ENCODE measurements at regions not wholly inside any gene's neighbourhood (a gene's known extent, or its start where the extent isn't known, plus 50 kb on each side); places are given as distances from the start of the nearest gene placed in this dataset.

DNA sequence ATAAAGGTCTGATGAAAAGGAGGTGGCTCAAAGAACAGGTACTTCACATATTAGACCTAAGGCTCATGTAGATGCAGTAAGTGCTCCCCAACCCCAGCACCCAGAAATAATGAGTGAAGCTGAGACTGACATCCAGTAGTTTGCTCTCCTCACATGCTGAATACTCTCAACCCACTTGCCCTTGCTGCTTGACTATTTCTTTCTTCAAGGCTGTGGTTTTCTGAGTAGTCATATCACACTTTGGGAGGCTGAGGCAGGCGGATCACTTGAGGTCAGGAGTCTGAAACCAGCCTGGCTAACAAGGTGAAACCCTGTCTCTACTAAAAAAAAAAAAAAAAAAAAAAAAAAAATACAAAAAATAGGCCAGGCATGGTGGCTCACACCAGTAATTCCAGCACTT, 51.5 kb upstream of the PRPS1 start:
- H3K36me3 ChIP-seq (ENCODE audit: control insufficient read depth in 2 of 2, insufficient read depth in 2 of 2, low read length in 1 of 2), result no peaks in the 10 kb centered on the region
- WGBS, result 88% methylated on average over 1 of the region's 1 CpG
- no peaks in the 10 kb centered on the region for H3K4me1 ChIP-seq (ENCODE audit: control insufficient read depth in 2 of 2, insufficient read depth in 2 of 2, low read length in 2 of 2)
- DNase-seq (ENCODE audit: low read depth in 6 of 9, low spot score in 9 of 9), result no peak
- H3K9me3 ChIP-seq (ENCODE audit: control insufficient read depth in 2 of 2, insufficient read depth in 1 of 2, low read length in 1 of 2), result no peaks in the 10 kb centered on the region
- no peak overlapping the region for H3K27ac ChIP-seq (ENCODE audit: low read depth in 1 of 2, low read length in 1 of 2)
- H3K27me3 ChIP-seq (ENCODE audit: control insufficient read depth in 2 of 2, insufficient read depth in 1 of 2, low read length in 1 of 2), result no peaks in the 10 kb centered on the region
- no peak overlapping the region for H3K4me3 ChIP-seq (ENCODE audit: low read length in 2 of 2)

DNA sequence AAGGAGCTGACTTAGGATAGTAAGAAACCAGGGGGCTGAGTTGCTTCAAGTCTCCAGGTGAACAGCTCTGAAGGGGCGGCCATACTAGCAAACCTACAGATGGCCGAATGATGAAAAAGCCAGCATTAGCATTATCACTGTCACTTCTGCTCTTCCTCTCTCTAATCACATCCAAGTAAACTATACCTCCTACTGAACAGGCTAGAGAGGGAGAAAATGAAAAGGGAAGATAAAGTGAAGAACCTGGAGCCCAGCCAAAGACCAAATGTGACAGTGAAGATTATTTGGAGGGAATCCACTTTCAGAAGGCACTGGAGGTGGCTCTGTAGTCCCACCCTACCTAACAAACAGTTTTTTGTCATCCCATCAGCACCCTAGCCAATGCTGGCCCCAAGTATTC, 50.4 kb upstream of the PRPS1 start:
- no peaks in the 10 kb centered on the region for H3K4me1 ChIP-seq (ENCODE audit: control insufficient read depth in 2 of 2, insufficient read depth in 2 of 2, low read length in 2 of 2)
- 100% methylated on average over 2 of the region's 2 CpGs for WGBS
- no peak for DNase-seq (ENCODE audit: low read depth in 6 of 9, low spot score in 9 of 9)

More for the DNA sequence above, 50.4 kb upstream of the PRPS1 start:
- Histone ChIP-seq H3K4me3 (ENCODE audit: low read length in 2 of 2) (no peak overlapping the region), H3K27me3 (ENCODE audit: control insufficient read depth in 2 of 2, insufficient read depth in 1 of 2, low read length in 1 of 2) (no peaks in the 10 kb centered on the region), H3K36me3 (ENCODE audit: control insufficient read depth in 2 of 2, insufficient read depth in 2 of 2, low read length in 1 of 2) (no peaks in the 10 kb centered on the region), H3K9me3 (ENCODE audit: control insufficient read depth in 2 of 2, insufficient read depth in 1 of 2, low read length in 1 of 2) (no peaks in the 10 kb centered on the region), H3K27ac (ENCODE audit: low read depth in 1 of 2, low read length in 1 of 2) (no peak overlapping the region)

All from thymus (tissue), 11 donors.